Stimulated activated CD4-positive, alpha-beta T cell treated with anti-CD3 and anti-CD28 coated beads, Interleukin-12 subunit alpha, Interleukin-12 subunit beta, amount 100 ng/mL, for 24 hours (primary cell): ENCODE measurements at regions not wholly inside any gene's neighbourhood (a gene's known extent, or its start where the extent isn't known, plus 50 kb on each side); places are given as distances from the start of the nearest gene placed in this dataset.
"Not testable (repeated sequence)": the region's sequence is repeated elsewhere in the genome, so short reads cannot be mapped to it uniquely, and the experiment has no call there.

Experiments used
- DNase-seq, 2 experiments: peaks; one replicate each; pipeline ENCODE4 v3.0.0-alpha.2; 2020; ENCODE audit warnings: low read depth in 2 of 2

- DNase-seq = no peak
These were observed 88.6 kb upstream of the LYPLAL1 start for GRCh38 chr1:219085082-219085481.

- DNase-seq = no peak
These were observed 87.7 kb upstream of the LYPLAL1 start for GRCh38 chr1:219085988-219086387.

GRCh38 chr1:219086956-219087469, 86.7 kb upstream of the LYPLAL1 start:
- DNase-seq = no peak

DNA sequence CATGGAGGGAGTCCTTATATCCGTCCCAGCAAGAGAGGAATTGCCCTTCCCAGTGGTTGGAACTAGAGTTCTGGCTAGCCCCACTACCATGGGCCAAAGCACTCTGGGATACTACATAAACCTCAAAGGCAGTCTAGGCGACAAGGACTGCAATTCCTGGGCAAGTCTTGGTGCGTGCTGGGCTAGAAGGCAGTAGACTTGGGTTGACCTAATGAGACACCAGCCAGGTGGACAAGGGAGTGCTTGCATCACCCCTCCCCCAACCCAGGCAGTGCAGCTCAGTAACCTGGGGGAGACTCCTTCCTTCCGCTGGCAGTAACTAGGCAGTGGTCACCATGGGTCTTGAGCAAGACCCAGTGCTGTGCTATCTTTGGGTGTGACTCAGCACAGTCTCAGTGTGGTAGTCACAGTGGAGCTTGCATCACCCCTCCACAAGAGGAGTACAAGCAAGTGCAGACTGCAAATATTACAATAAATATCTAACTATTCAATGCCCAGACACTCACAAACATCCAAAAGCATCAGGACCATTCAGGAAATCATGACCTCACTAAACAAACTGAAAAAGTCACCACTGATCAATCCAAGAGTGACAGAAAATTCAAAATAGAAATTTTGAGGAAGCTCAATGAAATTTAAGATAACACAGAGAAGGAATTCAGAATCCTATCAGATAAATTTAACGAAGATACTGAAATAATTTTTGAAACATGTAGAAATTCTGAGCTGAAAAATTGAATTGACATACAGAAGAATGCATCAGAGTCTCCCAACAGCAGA, 84.7 kb upstream of the LYPLAL1 start:
- DNase-seq = no peak

DNA sequence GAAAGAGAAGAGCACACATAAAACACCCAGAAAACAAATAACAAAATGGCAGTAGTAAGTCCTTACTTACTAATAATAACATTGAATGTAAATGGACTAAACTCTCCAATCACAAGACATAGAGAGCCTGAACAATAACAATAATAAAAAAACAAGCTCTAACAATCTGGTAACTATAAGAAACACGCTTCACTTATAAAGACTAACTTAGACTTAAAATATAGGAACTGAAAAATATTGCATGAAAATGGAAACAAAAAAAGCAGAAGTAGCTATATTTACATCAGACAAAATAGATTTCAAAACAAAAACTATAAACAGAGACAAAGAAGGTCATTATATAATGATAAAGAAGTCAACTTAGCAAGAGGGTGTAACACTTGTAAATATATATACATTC, 83.1 kb upstream of the LYPLAL1 start:
- DNase-seq = no peak

- no peak for DNase-seq
These were observed 81.5 kb upstream of the LYPLAL1 start for GRCh38 chr1:219092206-219092605.

DNA sequence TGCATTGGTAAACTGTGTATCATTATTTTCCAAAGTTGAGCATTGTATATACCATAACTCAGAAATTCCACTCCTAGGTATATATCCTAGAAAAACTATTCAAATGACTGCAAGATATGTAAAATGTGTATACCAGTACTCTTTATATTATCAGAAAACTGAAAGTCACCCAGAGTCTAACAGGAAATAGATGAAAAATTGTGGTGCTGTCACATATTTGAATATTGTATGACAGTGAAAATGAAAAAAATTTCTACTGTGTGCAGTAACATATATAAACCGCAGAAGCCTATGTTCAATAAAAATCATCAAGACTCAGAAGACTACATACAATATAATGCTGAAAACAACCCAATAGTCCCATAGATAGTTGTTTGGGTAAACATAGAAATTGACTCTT, 74.4 kb upstream of the LYPLAL1 start:
- no peak for DNase-seq

GRCh38 chr1:219100059-219100458, 73.6 kb upstream of the LYPLAL1 start:
- no peak for DNase-seq

DNA sequence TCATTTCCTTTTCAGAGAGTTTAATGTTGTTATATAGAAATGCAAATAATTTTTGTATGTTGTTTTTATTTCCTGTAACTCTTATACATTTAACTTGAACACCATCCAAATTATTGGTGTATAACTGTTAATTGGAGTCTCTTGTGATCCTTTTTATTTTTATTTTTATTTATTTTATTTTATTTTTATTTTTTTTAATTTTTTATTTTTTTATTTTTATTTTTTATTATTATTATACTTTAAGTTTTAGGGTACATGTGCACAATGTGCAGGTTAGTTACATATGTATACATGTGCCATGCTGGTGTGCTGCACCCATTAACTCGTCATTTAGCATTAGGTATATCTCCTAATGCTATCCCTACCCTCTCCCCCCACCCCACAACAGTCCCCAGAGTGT, 71.2 kb upstream of the LYPLAL1 start:
- DNase-seq = not testable (repeated sequence)

GRCh38 chr1:219105893-219106292, 67.8 kb upstream of the LYPLAL1 start:
- no peak for DNase-seq

GRCh38 chr1:219109424-219110018, 64.2 kb upstream of the LYPLAL1 start:
- DNase-seq = no peak

- DNase-seq = no peak
These were observed 60.4 kb upstream of the LYPLAL1 start for GRCh38 chr1:219113261-219113660.

DNA sequence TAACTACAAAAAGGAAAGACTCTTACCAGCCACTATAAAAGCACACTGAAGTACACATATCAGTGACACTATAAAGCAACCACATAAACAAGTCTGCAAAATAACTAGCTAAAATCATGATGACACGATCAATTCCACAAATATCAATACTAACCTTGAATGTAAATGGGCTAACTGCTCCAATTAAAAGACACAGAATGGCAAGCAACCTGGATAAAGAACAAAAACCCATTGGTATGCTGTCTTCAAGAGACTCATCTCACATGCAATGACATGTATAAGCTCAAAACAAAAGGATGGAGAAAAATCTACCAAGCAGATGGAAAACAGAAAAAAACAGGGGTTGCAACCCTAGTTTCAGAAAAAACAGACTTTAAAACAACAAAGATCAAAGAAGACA, 59.7 kb upstream of the LYPLAL1 start:
- DNase-seq = no peak

DNA sequence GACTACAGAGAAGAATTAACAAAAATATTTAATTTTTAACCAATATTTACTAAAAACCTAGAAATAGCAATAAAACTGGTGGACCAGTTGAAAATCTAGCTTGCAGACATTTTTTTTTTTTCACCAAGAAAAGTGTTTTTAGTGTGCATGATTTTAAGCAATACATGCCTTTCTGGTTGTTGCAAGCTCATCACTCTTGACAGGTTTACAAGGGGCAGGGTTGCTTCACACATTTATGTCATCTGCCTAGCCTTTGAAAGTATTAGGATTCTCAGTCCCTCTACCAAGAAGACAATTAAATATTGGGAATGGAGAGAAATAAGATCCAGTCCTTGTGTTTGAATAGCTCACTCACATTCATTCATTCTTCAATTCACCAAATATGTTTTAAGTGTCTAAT, 53.8 kb upstream of the LYPLAL1 start:
- no peak for DNase-seq

DNA sequence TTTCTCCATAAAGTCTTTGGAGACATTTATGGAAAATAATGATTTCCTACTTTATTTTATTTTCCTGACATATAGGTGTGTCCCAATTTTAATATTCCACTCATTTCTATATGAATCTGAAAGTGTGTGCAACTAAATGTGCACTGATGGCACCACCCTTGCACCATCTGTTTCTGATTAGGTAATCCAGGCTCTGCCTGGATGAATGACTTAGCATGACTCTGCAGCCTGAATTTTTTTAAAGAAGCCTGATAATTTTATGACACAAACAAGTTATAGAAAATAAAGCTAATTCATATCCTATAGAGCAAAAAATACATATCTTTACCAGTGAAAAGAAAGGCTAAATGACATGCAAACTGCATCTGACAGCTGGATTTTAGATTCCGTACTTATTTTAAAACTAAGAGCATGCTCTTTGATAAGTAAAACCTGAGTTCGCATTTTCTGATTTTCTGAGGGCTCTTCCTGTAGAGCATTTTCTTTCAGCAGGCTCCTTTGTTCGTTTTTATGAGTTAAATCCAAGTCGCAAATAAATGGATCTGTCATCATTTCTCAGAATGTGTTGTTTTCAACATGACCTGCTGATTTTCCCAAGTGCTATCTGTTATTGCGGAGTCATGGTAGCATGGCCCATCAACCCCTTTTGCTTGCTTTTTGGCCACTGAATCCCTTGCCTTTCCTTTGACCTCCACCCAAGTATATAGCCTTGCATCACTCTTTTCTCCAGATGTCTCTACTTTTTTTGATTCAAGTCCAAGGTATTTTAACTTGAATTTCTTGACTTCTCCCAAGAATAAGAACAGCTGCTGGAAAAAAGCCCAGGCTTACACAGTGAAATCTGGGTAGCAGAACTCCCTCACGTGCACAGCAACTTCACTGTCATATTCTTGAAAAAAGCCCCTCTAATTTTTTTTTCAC, 52.8 kb upstream of the LYPLAL1 start:
- DNase-seq = no peak

- DNase-seq = no peak
These were observed 52.0 kb upstream of the LYPLAL1 start for GRCh38 chr1:219121679-219122078.

- DNase-seq = no peak
These were observed 50.6 kb upstream of the LYPLAL1 start for GRCh38 chr1:219123036-219123435.
